ENCODE measurements at regions not wholly inside any gene's neighbourhood (a gene's known extent, or its start where the extent isn't known, plus 50 kb on each side); places are given as distances from the start of the nearest gene placed in this dataset.

- DNase-seq (no peak), FAIRE-seq (no peak)
- Histone ChIP-seq H3K27ac (ENCODE audit: low read depth in 2 of 2, low read length in 2 of 2) (no peak overlapping the region), H3K36me3 (ENCODE audit: control insufficient read depth in 2 of 3, insufficient read depth in 3 of 3, low read length in 3 of 3) (no peaks in the 10 kb centered on the region), H3K9me3 (ENCODE audit: control insufficient read depth in 2 of 3, insufficient read depth in 1 of 3, low read length in 3 of 3) (no peaks in the 10 kb centered on the region), H3K4me3 (ENCODE audit: low read length in 3 of 3) (no peak overlapping the region), H3K27me3 (ENCODE audit: control insufficient read depth, insufficient read depth, low read length) (no peaks in the 10 kb centered on the region), H3K4me1 (ENCODE audit: control insufficient read depth in 2 of 3, insufficient read depth in 2 of 3, low read depth in 1 of 3, low read length in 3 of 3) (peaks cover 0 to 5% (median 0%) of the 10 kb centered on the region in 3 donors), H3K9ac (ENCODE audit: low read length in 3 of 3) (no peak overlapping the region)
- TF ChIP-seq, protein P1, sequence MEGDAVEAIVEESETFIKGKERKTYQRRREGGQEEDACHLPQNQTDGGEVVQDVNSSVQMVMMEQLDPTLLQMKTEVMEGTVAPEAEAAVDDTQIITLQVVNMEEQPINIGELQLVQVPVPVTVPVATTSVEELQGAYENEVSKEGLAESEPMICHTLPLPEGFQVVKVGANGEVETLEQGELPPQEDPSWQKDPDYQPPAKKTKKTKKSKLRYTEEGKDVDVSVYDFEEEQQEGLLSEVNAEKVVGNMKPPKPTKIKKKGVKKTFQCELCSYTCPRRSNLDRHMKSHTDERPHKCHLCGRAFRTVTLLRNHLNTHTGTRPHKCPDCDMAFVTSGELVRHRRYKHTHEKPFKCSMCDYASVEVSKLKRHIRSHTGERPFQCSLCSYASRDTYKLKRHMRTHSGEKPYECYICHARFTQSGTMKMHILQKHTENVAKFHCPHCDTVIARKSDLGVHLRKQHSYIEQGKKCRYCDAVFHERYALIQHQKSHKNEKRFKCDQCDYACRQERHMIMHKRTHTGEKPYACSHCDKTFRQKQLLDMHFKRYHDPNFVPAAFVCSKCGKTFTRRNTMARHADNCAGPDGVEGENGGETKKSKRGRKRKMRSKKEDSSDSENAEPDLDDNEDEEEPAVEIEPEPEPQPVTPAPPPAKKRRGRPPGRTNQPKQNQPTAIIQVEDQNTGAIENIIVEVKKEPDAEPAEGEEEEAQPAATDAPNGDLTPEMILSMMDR (IDR thresholded peaks at IDR 0.05; ENCODE audit: borderline replicate concordance, extremely low read depth, insufficient read depth) = no peak
- intact Hi-C loops (cut with DNase I) = no loop called here
Measured at GRCh38 chr1:55380355-55380970, 165.3 kb upstream of the USP24 start.

DNA sequence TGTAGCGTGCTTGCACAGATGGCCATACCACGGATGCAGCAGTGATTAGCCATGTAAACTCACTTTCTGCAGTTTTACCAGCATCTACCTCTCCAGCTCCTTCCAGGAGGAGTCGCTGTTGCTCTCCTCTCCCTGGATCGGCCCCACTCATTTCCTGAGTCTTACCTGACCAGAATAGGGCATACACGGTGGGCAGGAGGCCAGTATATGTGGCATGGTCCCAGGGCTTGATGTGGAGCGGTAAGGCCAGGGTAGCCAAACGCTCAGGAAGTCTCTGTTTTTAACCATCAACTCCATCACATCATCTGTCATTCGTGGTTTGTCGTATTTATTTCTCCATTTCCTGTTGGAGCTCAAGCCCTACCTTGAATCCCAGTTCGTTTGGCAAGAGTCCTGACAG lies 163.4 kb upstream of the USP24 start:
- Histone ChIP-seq H3K9me3 (ENCODE audit: control insufficient read depth in 2 of 3, insufficient read depth in 1 of 3, low read length in 3 of 3) (no peaks in the 10 kb centered on the region), H3K36me3 (ENCODE audit: control insufficient read depth in 2 of 3, insufficient read depth in 3 of 3, low read length in 3 of 3) (no peaks in the 10 kb centered on the region), H3K4me1 (ENCODE audit: control insufficient read depth in 2 of 3, insufficient read depth in 2 of 3, low read depth in 1 of 3, low read length in 3 of 3) (peaks cover 0 to 5% (median 0%) of the 10 kb centered on the region in 3 donors), H3K9ac (ENCODE audit: low read length in 3 of 3) (no peak overlapping the region), H3K4me3 (ENCODE audit: low read length in 3 of 3) (no peak overlapping the region), H3K27me3 (ENCODE audit: control insufficient read depth, insufficient read depth, low read length) (no peaks in the 10 kb centered on the region), H3K27ac (ENCODE audit: low read depth in 2 of 2, low read length in 2 of 2) (no peak overlapping the region)
- TF ChIP-seq, protein P1 (IDR thresholded peaks at IDR 0.05; ENCODE audit: borderline replicate concordance, extremely low read depth, insufficient read depth) = peak; percentile 67
- intact Hi-C loops (cut with DNase I) = no loop called here
- FAIRE-seq (no peak), DNase-seq (peak in 4 of 5 donors; percentile 70 to 78 (median 74))

DNA sequence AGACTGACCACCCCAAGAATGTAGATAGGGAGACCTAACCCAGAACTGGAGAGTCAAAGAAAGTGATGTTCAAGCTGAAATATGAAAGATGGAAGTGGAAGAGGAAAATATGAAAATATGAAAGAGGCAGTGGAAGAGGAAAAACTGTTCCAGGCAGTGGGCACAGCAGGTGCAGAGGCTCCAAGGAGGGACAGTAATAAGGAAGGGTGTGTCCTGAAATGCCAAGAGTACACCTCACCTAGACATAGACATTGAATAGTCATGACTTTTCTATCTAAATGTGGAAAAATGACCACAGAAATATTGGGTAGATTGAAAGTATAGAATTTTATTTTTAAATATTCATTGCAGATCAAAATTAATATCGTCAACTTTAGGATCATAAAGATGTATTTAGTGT lies 161.7 kb upstream of the USP24 start:
- H3K4me1 ChIP-seq (ENCODE audit: control insufficient read depth in 2 of 3, insufficient read depth in 2 of 3, low read depth in 1 of 3, low read length in 3 of 3) = peaks cover 0 to 5% (median 0%) of the 10 kb centered on the region in 3 donors
- no peaks in the 10 kb centered on the region for H3K9me3 ChIP-seq (ENCODE audit: control insufficient read depth in 2 of 3, insufficient read depth in 1 of 3, low read length in 3 of 3)
- H3K27me3 ChIP-seq (ENCODE audit: control insufficient read depth, insufficient read depth, low read length) = no peaks in the 10 kb centered on the region
- intact Hi-C loops (cut with DNase I) = no loop called here
- no peak for FAIRE-seq
- TF ChIP-seq, protein P1 (IDR thresholded peaks at IDR 0.05; ENCODE audit: borderline replicate concordance, extremely low read depth, insufficient read depth) = no peak
- H3K27ac ChIP-seq (ENCODE audit: low read depth in 2 of 2, low read length in 2 of 2) = no peak overlapping the region
- H3K4me3 ChIP-seq (ENCODE audit: low read length in 3 of 3) = no peak overlapping the region
- H3K36me3 ChIP-seq (ENCODE audit: control insufficient read depth in 2 of 3, insufficient read depth in 3 of 3, low read length in 3 of 3) = no peaks in the 10 kb centered on the region
- no peak for DNase-seq
- no peak overlapping the region for H3K9ac ChIP-seq (ENCODE audit: low read length in 3 of 3)

Data from kidney (tissue), 13 donors.